AG04450 (cell line): ENCODE measurements at regions not wholly inside any gene's neighbourhood (a gene's known extent, or its start where the extent isn't known, plus 50 kb on each side); places are given as distances from the start of the nearest gene placed in this dataset.

Source experiments
- CTCF ChIA-PET: fragments of 300-600, 350-600 bp; formaldehyde crosslinking; extraction: SDS; loops from one replicate; lab custom pipeline; 2022; ENCODE audit warnings: antibody characterized with exemption, inconsistent platforms; lab: Charles Lee
- POLR2A ChIA-PET: fragments of 350-600 bp; formaldehyde crosslinking; extraction: SDS; loops from one replicate; lab custom pipeline; 2021; ENCODE audit warnings: antibody characterized with exemption, inconsistent platforms; lab: Yijun Ruan, JAX
- DNase-seq: peaks from one replicate; pipeline ENCODE4 v3.0.0-alpha.2; 2011; ENCODE audit warnings: low read depth, low spot score
- H3K27ac ChIP-seq: one replicate; pipeline ENCODE4 v1.5.1; 2012; ENCODE audit warnings: low read depth, low read length, control low read depth
- H3K27me3 ChIP-seq: one replicate; pipeline ENCODE4 v1.6.0; 2012; ENCODE audit warnings: low read length; ENCODE audit not compliant: control insufficient read depth, insufficient read depth
- H3K4me3 ChIP-seq: 2 replicates; pipeline ENCODE4 v1.5.1; 2011; ENCODE audit warnings: mild to moderate bottlenecking, low read depth, low read length, control low read depth
- H3K9me3 ChIP-seq: 2 replicates; pipeline ENCODE4 v1.5.1; 2012; ENCODE audit warnings: low read length; ENCODE audit not compliant: control insufficient read depth, insufficient read depth
- CTCF ChIP-seq: IDR thresholded peaks from 2 replicates; pipeline ENCODE4 v1.5.1; 2011; ENCODE audit warnings: low read depth, low read length, control low read depth, inconsistent platforms

DNA sequence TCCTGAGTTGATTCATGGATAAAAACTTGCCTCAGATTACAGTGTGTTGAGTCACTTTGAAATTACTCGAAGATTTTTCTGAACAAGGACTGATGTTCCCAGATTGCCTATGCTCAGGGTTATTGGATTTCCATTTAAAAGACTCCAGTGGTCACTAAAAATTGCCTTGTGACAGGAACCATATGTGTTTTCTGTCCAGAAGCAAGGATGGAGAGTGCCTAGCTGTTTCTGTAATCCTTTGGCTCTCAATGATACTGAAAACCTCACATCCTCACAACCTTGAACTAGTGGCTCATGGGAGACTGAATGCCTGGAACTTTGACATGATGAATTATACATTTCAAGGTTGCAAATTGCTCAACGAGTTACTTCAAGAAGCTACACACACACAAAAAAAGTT is 1271.8 kb downstream of the BRINP3 start:
- TF ChIP-seq CTCF, result no peak
- no peaks in the 10 kb centered on the region for H3K9me3 ChIP-seq
- ChIA-PET CTCF (interaction anchor here (1.3 to 1.7 kb wide), 2 partner anchors 8 to 15 kb away, joined by 3 to 4 read pairs; no protein-coding TSS in a partner anchor), POLR2A (no interaction called here)
- no peaks in the 10 kb centered on the region for H3K27me3 ChIP-seq
- DNase-seq, result no peak
- no peak overlapping the region for H3K4me3 ChIP-seq
- no peak overlapping the region for H3K27ac ChIP-seq

GRCh38 chr1:189206617-189207016 is 1271.0 kb downstream of the BRINP3 start:
- Histone ChIP-seq H3K27me3 (no peaks in the 10 kb centered on the region), H3K27ac (no peak overlapping the region), H3K4me3 (no peak overlapping the region), H3K9me3 (no peaks in the 10 kb centered on the region)
- no peak for DNase-seq
- POLR2A ChIA-PET, result no interaction called here
- TF ChIP-seq CTCF, result no peak
- CTCF ChIA-PET, result interaction anchor here (1.3 kb wide), 1 partner anchor 14 kb away, joined by 3 read pairs; no protein-coding TSS in a partner anchor

DNA sequence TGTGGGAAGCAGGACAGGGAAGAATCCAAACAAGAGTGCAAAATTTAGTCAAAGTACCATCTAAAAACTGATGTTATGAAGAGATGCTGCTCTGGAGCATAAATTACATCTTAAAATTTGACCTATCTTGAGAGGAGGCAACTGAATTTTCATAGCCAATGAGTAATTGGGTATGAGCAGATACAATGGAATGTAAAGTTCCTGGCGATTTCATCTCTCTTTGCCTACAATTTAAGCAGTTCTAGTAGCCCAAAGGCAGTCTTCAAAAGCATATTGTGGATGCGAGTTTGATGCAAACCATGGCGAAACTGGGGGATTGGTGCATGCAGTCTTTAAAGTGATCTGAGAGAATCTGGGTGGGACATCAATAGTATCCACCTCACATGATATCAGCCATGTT is 1265.9 kb downstream of the BRINP3 start:
- no peaks in the 10 kb centered on the region for H3K9me3 ChIP-seq
- no peak overlapping the region for H3K27ac ChIP-seq
- CTCF ChIA-PET, result no interaction called here
- no peaks in the 10 kb centered on the region for H3K27me3 ChIP-seq
- TF ChIP-seq CTCF, result no peak
- no peak overlapping the region for H3K4me3 ChIP-seq
- POLR2A ChIA-PET, result no interaction called here
- no peak for DNase-seq

GRCh38 chr1:189212606-189213005 is 1265.1 kb downstream of the BRINP3 start:
- no peaks in the 10 kb centered on the region for H3K27me3 ChIP-seq
- H3K9me3 ChIP-seq, result no peaks in the 10 kb centered on the region
- no peak overlapping the region for H3K4me3 ChIP-seq
- H3K27ac ChIP-seq, result no peak overlapping the region
- POLR2A ChIA-PET, result no interaction called here
- no peak for DNase-seq
- CTCF ChIA-PET, result interaction anchor here (0.8 kb wide), 1 partner anchor 8 kb away, joined by 4 read pairs; no protein-coding TSS in a partner anchor
- TF ChIP-seq CTCF, result no peak

DNA sequence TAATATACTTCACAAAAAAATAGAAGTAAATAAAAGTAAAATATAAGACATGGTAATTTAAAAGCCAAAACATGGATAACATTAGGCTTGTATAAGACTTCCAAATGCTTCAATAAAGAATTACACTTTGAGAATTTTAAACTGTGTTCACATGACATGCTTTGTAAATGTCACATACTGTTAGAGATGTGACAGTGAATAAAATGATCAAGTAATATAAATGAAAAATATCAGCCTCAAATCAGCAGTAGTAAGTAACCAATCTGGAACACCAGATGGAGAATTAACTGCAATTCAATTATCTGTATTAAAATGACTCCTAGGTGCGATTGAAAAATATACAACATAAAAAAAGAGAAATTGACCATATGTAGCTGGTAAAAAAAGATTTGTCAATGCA is 1260.8 kb downstream of the BRINP3 start:
- TF ChIP-seq CTCF, result no peak
- no peaks in the 10 kb centered on the region for H3K9me3 ChIP-seq
- DNase-seq, result no peak
- no peak overlapping the region for H3K4me3 ChIP-seq
- no peak overlapping the region for H3K27ac ChIP-seq
- ChIA-PET POLR2A (no interaction called here), CTCF (no interaction called here)
- no peaks in the 10 kb centered on the region for H3K27me3 ChIP-seq
